ENCODE measurements at regions not wholly inside any gene's neighbourhood (a gene's known extent, or its start where the extent isn't known, plus 50 kb on each side); places are given as distances from the start of the nearest gene placed in this dataset.

DNA sequence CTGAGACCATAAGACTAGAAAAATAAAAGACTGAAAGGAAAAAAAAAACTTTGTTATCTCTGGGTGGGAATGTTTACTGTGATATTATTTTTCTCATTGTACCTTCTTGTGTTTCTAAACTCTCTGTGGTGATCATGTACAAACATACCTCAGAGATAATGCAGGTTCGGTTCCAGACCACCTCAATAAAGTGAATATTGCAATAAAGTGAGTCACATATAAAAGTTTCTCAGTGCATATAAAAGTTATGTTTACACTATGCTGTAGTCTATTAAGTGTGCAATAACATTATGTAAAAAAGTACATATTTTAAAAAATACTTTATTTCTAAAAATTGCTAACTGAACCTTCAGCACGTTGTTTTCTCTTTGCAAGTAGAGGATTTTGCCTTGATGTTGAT, 137.5 kb downstream of the CENPF start:
- TF ChIP-seq, protein P1, sequence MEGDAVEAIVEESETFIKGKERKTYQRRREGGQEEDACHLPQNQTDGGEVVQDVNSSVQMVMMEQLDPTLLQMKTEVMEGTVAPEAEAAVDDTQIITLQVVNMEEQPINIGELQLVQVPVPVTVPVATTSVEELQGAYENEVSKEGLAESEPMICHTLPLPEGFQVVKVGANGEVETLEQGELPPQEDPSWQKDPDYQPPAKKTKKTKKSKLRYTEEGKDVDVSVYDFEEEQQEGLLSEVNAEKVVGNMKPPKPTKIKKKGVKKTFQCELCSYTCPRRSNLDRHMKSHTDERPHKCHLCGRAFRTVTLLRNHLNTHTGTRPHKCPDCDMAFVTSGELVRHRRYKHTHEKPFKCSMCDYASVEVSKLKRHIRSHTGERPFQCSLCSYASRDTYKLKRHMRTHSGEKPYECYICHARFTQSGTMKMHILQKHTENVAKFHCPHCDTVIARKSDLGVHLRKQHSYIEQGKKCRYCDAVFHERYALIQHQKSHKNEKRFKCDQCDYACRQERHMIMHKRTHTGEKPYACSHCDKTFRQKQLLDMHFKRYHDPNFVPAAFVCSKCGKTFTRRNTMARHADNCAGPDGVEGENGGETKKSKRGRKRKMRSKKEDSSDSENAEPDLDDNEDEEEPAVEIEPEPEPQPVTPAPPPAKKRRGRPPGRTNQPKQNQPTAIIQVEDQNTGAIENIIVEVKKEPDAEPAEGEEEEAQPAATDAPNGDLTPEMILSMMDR (IDR thresholded peaks at IDR 0.05): no peak
- TF ChIP-seq POLR2A (IDR thresholded peaks at IDR 0.05): no peak

Data from breast epithelium (tissue), 3 donors.